Loucy (cell line): ENCODE measurements at regions not wholly inside any gene's neighbourhood (a gene's known extent, or its start where the extent isn't known, plus 50 kb on each side); places are given as distances from the start of the nearest gene placed in this dataset.

ENCODE experiments used
- H2AFZ ChIP-seq: fragments of 200-600 bp; sonication (generic); 2 replicates; pipeline ENCODE4 v1.6.0; 2016; ENCODE audit warnings: antibody characterized with exemption, mild to moderate bottlenecking, low read length, moderate library complexity
- H3F3A ChIP-seq: fragments of 200-600 bp; 2 replicates; pipeline ENCODE4 v1.6.0; 2016; ENCODE audit warnings: antibody characterized with exemption, low read depth, mild to moderate bottlenecking
- H3K27me3 ChIP-seq: fragments of 200-600 bp; sonication (generic); 2 replicates; pipeline ENCODE4 v1.6.1; 2014; ENCODE audit warnings: low read length, mild to moderate bottlenecking; ENCODE audit not compliant: insufficient read depth, poor library complexity, severe bottlenecking
- H3K36me3 ChIP-seq: fragments of 200-600 bp; sonication (generic); 2 replicates; pipeline ENCODE4 v1.6.1; 2016; ENCODE audit warnings: low read length; ENCODE audit not compliant: insufficient read depth
- H3K4me1 ChIP-seq: fragments of 200-600 bp; sonication (generic); 2 replicates; pipeline ENCODE4 v1.5.1; 2014; ENCODE audit warnings: low read length, mild to moderate bottlenecking; ENCODE audit not compliant: insufficient read depth, poor library complexity, severe bottlenecking
- H3K4me2 ChIP-seq: fragments of 200-600 bp; sonication (generic); 2 replicates; pipeline ENCODE4 v1.6.0; 2014; ENCODE audit warnings: antibody characterized with exemption, low read length, low read depth, mild to moderate bottlenecking; ENCODE audit not compliant: poor library complexity, severe bottlenecking
- H3K4me3 ChIP-seq: fragments of 200-600 bp; sonication (generic); 2 replicates; pipeline ENCODE4 v1.5.1; 2014; ENCODE audit warnings: low read length, mild to moderate bottlenecking, mixed read lengths; ENCODE audit not compliant: poor library complexity, severe bottlenecking
- H3K79me2 ChIP-seq: fragments of 200-600 bp; sonication (generic); 2 replicates; pipeline ENCODE4 v1.6.1; 2014; ENCODE audit warnings: low read length; ENCODE audit not compliant: insufficient read depth
- H3K9ac ChIP-seq: fragments of 200-600 bp; sonication (generic); 2 replicates; pipeline ENCODE4 v1.6.0; 2014; ENCODE audit warnings: mild to moderate bottlenecking, low read depth, low read length, moderate library complexity; ENCODE audit not compliant: poor library complexity, severe bottlenecking
- H3K9me2 ChIP-seq: fragments of 200-600 bp; sonication (generic); replicated peaks from 2 replicates; pipeline ENCODE4 v1.6.1; 2016; ENCODE audit warnings: low read depth, low read length, mixed read lengths
- H3K9me3 ChIP-seq: fragments of 200-600 bp; sonication (generic); 2 replicates; pipeline ENCODE4 v1.6.1; 2014; ENCODE audit warnings: mild to moderate bottlenecking, antibody characterized with exemption, low read length, low read depth; ENCODE audit not compliant: insufficient read depth
- H4K20me1 ChIP-seq: fragments of 200-600 bp; sonication (generic); 2 replicates; pipeline ENCODE4 v1.6.0; 2014; ENCODE audit warnings: antibody characterized with exemption, low read length, mild to moderate bottlenecking; ENCODE audit not compliant: insufficient read depth, poor library complexity, severe bottlenecking
- CTCF ChIP-seq: fragments of 200-600 bp; sonication (generic); conservative IDR thresholded peaks from 2 replicates; pipeline ENCODE4 v1.5.1; 2014; ENCODE audit warnings: mild to moderate bottlenecking, antibody characterized with exemption, low read length
- EZH2phosphoT487 ChIP-seq: fragments of 200-600 bp; IDR thresholded peaks from 2 replicates; pipeline ENCODE4 v1.6.1; 2018; ENCODE audit warnings: antibody characterized with exemption, mild to moderate bottlenecking, moderate library complexity, borderline replicate concordance

DNA sequence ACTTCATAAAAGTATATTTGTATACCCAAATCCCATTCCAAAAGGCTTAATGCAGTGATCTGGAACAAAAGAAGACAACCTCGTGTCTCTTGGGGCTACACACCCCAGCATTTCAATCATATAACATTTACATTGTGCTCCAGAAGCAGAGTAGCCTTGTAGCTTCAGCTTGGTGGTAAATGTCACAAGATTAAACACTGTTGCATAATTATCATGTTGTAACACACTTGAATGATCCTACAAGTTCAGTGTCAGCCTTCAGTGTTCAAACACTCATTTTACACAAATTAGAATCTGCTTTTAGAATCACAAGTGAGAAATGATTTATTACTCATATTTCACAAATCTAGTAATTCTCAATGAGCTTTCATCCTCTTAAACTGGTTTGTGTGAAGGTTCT is 122.6 kb downstream of the CNTN3 start:
- H3K4me3 ChIP-seq = no peak overlapping the region
- no peaks in the 10 kb centered on the region for H4K20me1 ChIP-seq
- no peaks in the 10 kb centered on the region for H3K36me3 ChIP-seq
- no peak overlapping the region for H3K9ac ChIP-seq
- no peaks in the 10 kb centered on the region for H3F3A ChIP-seq
- no peaks in the 10 kb centered on the region for H3K79me2 ChIP-seq
- H2AFZ ChIP-seq = no peak overlapping the region
- no peaks in the 10 kb centered on the region for H3K27me3 ChIP-seq
- H3K9me3 ChIP-seq = no peaks in the 10 kb centered on the region
- no peaks in the 10 kb centered on the region for H3K9me2 ChIP-seq
- H3K4me2 ChIP-seq = no peak overlapping the region
- no peaks in the 10 kb centered on the region for H3K4me1 ChIP-seq
- TF ChIP-seq CTCF (no peak), EZH2phosphoT487 (no peak)

GRCh38 chr3:74489050-74489792 is 125.2 kb downstream of the CNTN3 start:
- Histone ChIP-seq H3K9ac (no peak overlapping the region), H3K9me2 (no peaks in the 10 kb centered on the region), H3K4me1 (no peaks in the 10 kb centered on the region), H3K27me3 (no peaks in the 10 kb centered on the region), H3F3A (no peaks in the 10 kb centered on the region), H3K4me3 (no peak overlapping the region), H3K36me3 (no peaks in the 10 kb centered on the region), H3K9me3 (no peaks in the 10 kb centered on the region), H3K4me2 (no peak overlapping the region), H3K79me2 (no peaks in the 10 kb centered on the region), H4K20me1 (no peaks in the 10 kb centered on the region), H2AFZ (no peak overlapping the region)
- TF ChIP-seq EZH2phosphoT487 (no peak), CTCF (no peak)

DNA sequence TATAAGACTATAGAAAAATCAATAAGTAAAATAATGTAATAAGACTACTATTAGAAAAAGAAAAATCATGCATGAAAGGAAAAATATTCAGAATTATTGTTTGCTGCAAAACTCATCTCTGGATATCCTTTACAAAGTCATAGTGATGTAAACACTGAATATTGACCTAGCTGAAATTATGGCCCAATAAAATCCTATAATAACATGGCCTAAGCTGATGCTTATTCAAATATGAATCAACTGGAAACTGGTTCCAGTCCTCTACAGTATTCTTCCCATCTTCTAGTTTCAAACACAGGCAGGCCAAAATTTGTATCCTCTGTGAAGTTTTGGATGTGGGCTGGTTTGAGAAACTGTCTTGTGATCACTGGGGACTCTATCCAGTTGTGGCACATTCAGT is 134.5 kb downstream of the CNTN3 start:
- Histone ChIP-seq H3F3A (no peaks in the 10 kb centered on the region), H3K4me3 (no peak overlapping the region), H3K27me3 (no peaks in the 10 kb centered on the region), H3K79me2 (no peaks in the 10 kb centered on the region), H2AFZ (no peak overlapping the region), H4K20me1 (no peaks in the 10 kb centered on the region), H3K9ac (no peak overlapping the region), H3K9me2 (no peaks in the 10 kb centered on the region), H3K4me1 (no peaks in the 10 kb centered on the region), H3K4me2 (no peak overlapping the region), H3K9me3 (no peaks in the 10 kb centered on the region), H3K36me3 (no peaks in the 10 kb centered on the region)
- TF ChIP-seq CTCF (no peak), EZH2phosphoT487 (no peak)
